SU-DHL-6 (cell line): ENCODE measurements at regions not wholly inside any gene's neighbourhood (a gene's known extent, or its start where the extent isn't known, plus 50 kb on each side); places are given as distances from the start of the nearest gene placed in this dataset.
"Not testable (repeated sequence)": the region's sequence is repeated elsewhere in the genome, so short reads cannot be mapped to it uniquely, and the experiment has no call there.

Experiments used
- H2AFZ ChIP-seq: fragments of 200-600 bp; sonication (generic); 2 replicates; pipeline ENCODE4 v1.6.1; 2014; ENCODE audit warnings: low read depth, mild to moderate bottlenecking, moderate library complexity, mixed read lengths, antibody characterized with exemption, low read length; ENCODE audit not compliant: severe bottlenecking
- H3F3A ChIP-seq: fragments of 200-600 bp; shearing (Covaris generic); 2 replicates; pipeline ENCODE4 v1.6.0; 2016; ENCODE audit warnings: antibody characterized with exemption, mild to moderate bottlenecking; ENCODE audit not compliant: insufficient read depth
- H3K27ac ChIP-seq: fragments of 200-600 bp; sonication (generic); 2 replicates; pipeline ENCODE4 v1.5.1; 2016; ENCODE audit warnings: low read depth, mild to moderate bottlenecking, low read length, moderate library complexity, mixed read lengths
- H3K27me3 ChIP-seq: fragments of 200-600 bp; sonication (generic), shearing (Covaris generic); 2 replicates; pipeline ENCODE4 v1.6.0; 2014; ENCODE audit warnings: mild to moderate bottlenecking, low read length
- H3K36me3 ChIP-seq: fragments of 200-600 bp; sonication (generic); 2 replicates; pipeline ENCODE4 v1.6.1; 2014; ENCODE audit warnings: mild to moderate bottlenecking, low read length, mixed read lengths
- H3K4me2 ChIP-seq: fragments of 300-600, 200-600 bp; shearing (Covaris generic), sonication (generic); 2 replicates; pipeline ENCODE4 v1.6.0; 2014; ENCODE audit warnings: low read length, low read depth, mild to moderate bottlenecking; ENCODE audit not compliant: poor library complexity, severe bottlenecking
- H3K4me3 ChIP-seq: fragments of 200-600 bp; sonication (generic); 2 replicates; pipeline ENCODE4 v1.5.1; 2014; ENCODE audit warnings: antibody characterized with exemption, low read length, mild to moderate bottlenecking, mixed read lengths; ENCODE audit not compliant: insufficient read depth, poor library complexity, severe bottlenecking
- H3K79me2 ChIP-seq: fragments of 200-600 bp; sonication (generic); 2 replicates; pipeline ENCODE4 v1.6.1; 2014; ENCODE audit warnings: mild to moderate bottlenecking, low read length, moderate library complexity; ENCODE audit not compliant: insufficient read depth
- H3K9ac ChIP-seq: fragments of 200-600 bp; sonication (generic); 2 replicates; pipeline ENCODE4 v1.7.0; 2014; ENCODE audit warnings: mild to moderate bottlenecking, low read length
- H3K9me2 ChIP-seq: fragments of 200-600 bp; sonication (generic); replicated peaks from 2 replicates; pipeline ENCODE4 v1.6.1; 2014; ENCODE audit warnings: low read length; ENCODE audit not compliant: insufficient read depth
- H3K9me3 ChIP-seq: fragments of 200-600 bp; sonication (generic); 2 replicates; pipeline ENCODE4 v1.6.1; 2014; ENCODE audit warnings: low read length, mixed read lengths; ENCODE audit not compliant: insufficient read depth
- H4K20me1 ChIP-seq: fragments of 200-600 bp; sonication (generic); 2 replicates; pipeline ENCODE4 v1.6.1; 2014; ENCODE audit warnings: low read depth, mild to moderate bottlenecking, antibody characterized with exemption, low read length, moderate library complexity, mixed read lengths
- CTCF ChIP-seq: fragments of 200-600 bp; sonication (generic); IDR thresholded peaks from one replicate; pipeline ENCODE4 v1.5.1; 2017; ENCODE audit warnings: antibody characterized with exemption, mild to moderate bottlenecking, low read length, moderate library complexity; ENCODE audit not compliant: insufficient read depth, poor library complexity, severe bottlenecking
- EZH2phosphoT487 ChIP-seq: fragments of 200-600 bp; sonication (generic), shearing (Covaris generic); conservative IDR thresholded peaks from 2 replicates; pipeline ENCODE4 v1.6.1; 2018; ENCODE audit warnings: mild to moderate bottlenecking, antibody characterized with exemption, low read length, moderate library complexity, mixed read lengths

DNA sequence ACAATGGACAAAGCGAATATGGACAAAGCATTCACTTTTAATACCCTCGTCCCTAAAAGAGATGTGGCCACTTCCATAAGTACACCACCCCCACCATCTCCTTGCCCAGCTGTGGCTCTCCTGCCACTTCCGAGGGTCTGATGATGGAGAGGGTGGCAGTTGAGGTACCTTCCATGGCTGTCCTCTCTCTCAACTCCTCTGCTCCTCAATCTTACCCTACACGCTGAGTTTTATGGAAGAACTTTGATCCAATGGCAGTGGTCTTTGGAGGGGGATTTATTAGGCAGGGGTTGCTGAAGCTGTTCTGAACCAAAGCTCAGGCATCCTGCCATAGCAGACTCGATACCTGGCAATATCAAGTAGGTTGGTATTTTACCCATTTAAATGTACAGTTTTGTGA, 413.0 kb downstream of the TSHZ3 start:
- Histone ChIP-seq H3K27ac (no peak overlapping the region), H3K9me2 (no peaks in the 10 kb centered on the region), H3K9me3 (no peaks in the 10 kb centered on the region), H4K20me1 (no peaks in the 10 kb centered on the region), H2AFZ (no peak overlapping the region), H3F3A (no peaks in the 10 kb centered on the region), H3K36me3 (no peaks in the 10 kb centered on the region), H3K9ac (no peak overlapping the region), H3K4me3 (no peak overlapping the region), H3K27me3 (no peaks in the 10 kb centered on the region), H3K4me2 (no peak overlapping the region), H3K79me2 (no peaks in the 10 kb centered on the region)
- TF ChIP-seq CTCF (no peak), EZH2phosphoT487 (no peak)

GRCh38 chr19:30935146-30935545, 414.1 kb downstream of the TSHZ3 start:
- Histone ChIP-seq H3K79me2 (no peaks in the 10 kb centered on the region), H2AFZ (no peak overlapping the region), H3K9me3 (no peaks in the 10 kb centered on the region), H3K9ac (no peak overlapping the region), H3K9me2 (no peaks in the 10 kb centered on the region), H3F3A (no peaks in the 10 kb centered on the region), H3K4me3 (no peak overlapping the region), H3K4me2 (no peak overlapping the region), H4K20me1 (no peaks in the 10 kb centered on the region), H3K27me3 (no peaks in the 10 kb centered on the region), H3K27ac (no peak overlapping the region), H3K36me3 (no peaks in the 10 kb centered on the region)
- TF ChIP-seq EZH2phosphoT487 (no peak), CTCF (no peak)

DNA sequence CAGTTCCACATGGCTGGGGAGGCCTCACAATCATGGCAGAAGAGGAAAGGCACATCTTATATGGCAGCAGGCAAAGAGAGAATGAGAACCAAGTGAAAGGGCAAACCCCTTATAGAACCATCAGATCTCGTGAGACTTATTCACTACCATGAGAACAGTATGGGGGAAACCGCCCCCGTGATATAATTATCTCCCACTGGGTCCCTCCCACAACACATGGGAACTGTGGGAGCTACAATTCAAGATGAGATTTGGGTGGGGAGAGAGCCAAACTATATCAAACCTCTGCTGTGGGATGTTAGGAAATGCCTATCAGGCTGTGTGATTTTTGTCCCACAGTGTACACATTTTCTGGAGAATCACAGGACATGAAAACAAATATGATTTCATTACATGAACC, 415.8 kb downstream of the TSHZ3 start:
- H3K9ac ChIP-seq, H3F3A ChIP-seq, H3K9me3 ChIP-seq, H2AFZ ChIP-seq, H3K9me2 ChIP-seq, H3K4me3 ChIP-seq, H3K36me3 ChIP-seq, H3K27ac ChIP-seq, H3K79me2 ChIP-seq, H4K20me1 ChIP-seq, H3K27me3 ChIP-seq, H3K4me2 ChIP-seq: not testable (repeated sequence)

- Histone ChIP-seq H2AFZ (no peak overlapping the region), H3K4me2 (no peak overlapping the region), H3K9ac (no peak overlapping the region), H3K27me3 (no peaks in the 10 kb centered on the region), H3K36me3 (no peaks in the 10 kb centered on the region), H3K27ac (no peak overlapping the region), H3K4me3 (no peak overlapping the region), H3K79me2 (no peaks in the 10 kb centered on the region), H3F3A (no peaks in the 10 kb centered on the region), H4K20me1 (no peaks in the 10 kb centered on the region), H3K9me2 (no peaks in the 10 kb centered on the region), H3K9me3 (peaks cover 6% of the 10 kb centered on the region; the same call in 1 of the 2 replicates)
- TF ChIP-seq CTCF (no peak), EZH2phosphoT487 (no peak)
These were observed 416.4 kb downstream of the TSHZ3 start for GRCh38 chr19:30932854-30933253.
